Common myeloid progenitor, CD34-positive (primary cell): ENCODE measurements at regions not wholly inside any gene's neighbourhood (a gene's known extent, or its start where the extent isn't known, plus 50 kb on each side); places are given as distances from the start of the nearest gene placed in this dataset.

Experiments used
- CTCF ChIA-PET: fragments of 350-600 bp; sonication (Branson Sonifier 250); formaldehyde crosslinking; loops from one replicate; lab custom pipeline; 2021; ENCODE audit warnings: antibody characterized with exemption; lab: Charles Lee
- POLR2A ChIA-PET: fragments of 350-600 bp; sonication (Branson Sonifier 250); formaldehyde crosslinking; loops from one replicate; lab custom pipeline; 2021; ENCODE audit warnings: antibody characterized with exemption; lab: Charles Lee
- DNase-seq, 3 donors: peaks; one replicate each; pipeline versions ENCODE4 v3.0.0 to v3.0.0-alpha.2; 2013
- H3K27ac ChIP-seq, 2 experiments: 1 replicate in 1 of 2; 2 replicates in 1 of 2; pipeline ENCODE4 v1.7.0; 2013; ENCODE audit warnings: inconsistent platforms in 2 of 2, low read length in 2 of 2, mild to moderate bottlenecking in 2 of 2, low read depth in 1 of 2, moderate library complexity in 1 of 2; ENCODE audit not compliant: severe bottlenecking in 2 of 2, insufficient read depth in 1 of 2, poor library complexity in 1 of 2
- H3K27me3 ChIP-seq, 5 experiments: replicated peaks in 2 of 5; 1 replicate in 3 of 5; 2 replicates in 2 of 5; pipeline versions ENCODE4 v1.6.1 to v1.7.0; 2013; ENCODE audit warnings: low read length in 4 of 5, mild to moderate bottlenecking in 2 of 5, moderate library complexity in 2 of 5, inconsistent platforms in 1 of 5; ENCODE audit not compliant: insufficient read depth in 5 of 5, control insufficient read depth in 4 of 5
- H3K36me3 ChIP-seq, 4 experiments: 1 replicate in 2 of 4; 2 replicates in 2 of 4; pipeline versions ENCODE4 v1.6.1 to v1.7.0; 2013; ENCODE audit warnings: low read length in 3 of 4, control low read depth in 1 of 4, mild to moderate bottlenecking in 1 of 4; ENCODE audit not compliant: control insufficient read depth in 4 of 4, insufficient read depth in 4 of 4
- H3K4me1 ChIP-seq, 4 experiments: 1 replicate in 3 of 4; 2 replicates in 1 of 4; pipeline versions ENCODE4 v1.6.1 to v1.7.1; 2013; ENCODE audit warnings: low read length in 3 of 4, mild to moderate bottlenecking in 3 of 4, control low read depth in 1 of 4, inconsistent platforms in 1 of 4, moderate library complexity in 1 of 4; ENCODE audit not compliant: control insufficient read depth in 4 of 4, insufficient read depth in 4 of 4; ENCODE audit errors: control extremely low read depth in 1 of 4
- H3K4me3 ChIP-seq, 7 experiments: 1 replicate in 4 of 7; 2 replicates in 3 of 7; pipeline versions ENCODE4 v1.5.1 to v1.7.0; 2013; ENCODE audit warnings: mild to moderate bottlenecking in 7 of 7, low read length in 6 of 7, moderate library complexity in 6 of 7, inconsistent platforms in 2 of 7, low read depth in 2 of 7, control low read depth in 1 of 7; ENCODE audit not compliant: insufficient read depth in 4 of 7, control insufficient read depth in 1 of 7; ENCODE audit errors: extremely low read depth in 1 of 7
- H3K9me3 ChIP-seq, 5 experiments: 1 replicate in 4 of 5; 2 replicates in 1 of 5; pipeline versions ENCODE4 v1.6.1 to v1.7.1; 2013; ENCODE audit warnings: low read length in 4 of 5, mild to moderate bottlenecking in 2 of 5, inconsistent platforms in 1 of 5, low read depth in 1 of 5, moderate library complexity in 1 of 5; ENCODE audit not compliant: control insufficient read depth in 4 of 5, insufficient read depth in 2 of 5; ENCODE audit errors: control extremely low read depth in 1 of 5
- WGBS: methylation state at CpG from one replicate; pipeline ENCODE4 v1.1.5; 2013; ENCODE audit not compliant: insufficient coverage; 5-methylcytosine and 5-hydroxymethylcytosine counted together

GRCh38 chr10:4058514-4059029, 273.6 kb upstream of the KLF6 start:
- Histone ChIP-seq H3K36me3 (no peaks in the 10 kb centered on the region), H3K9me3 (peaks cover 0 to 3% (median 0%) of the 10 kb centered on the region in 5 experiments), H3K4me1 (peaks cover 0 to 26% (median 4%) of the 10 kb centered on the region in 4 experiments), H3K4me3 (no peak overlapping the region), H3K27me3 (no peaks in the 10 kb centered on the region), H3K27ac (no peak overlapping the region)
- DNase-seq, result no peak
- CTCF ChIA-PET, result interaction anchor here (0.7 kb wide), 1 partner anchor 52 kb away, joined by 3 read pairs; no protein-coding TSS in a partner anchor
- POLR2A ChIA-PET, result interaction anchor here (0.6 kb wide), 1 partner anchor 385 kb away, joined by 3 read pairs; no protein-coding TSS in a partner anchor
- WGBS, result 96% methylated on average over 8 of the region's 10 CpGs

GRCh38 chr10:4057725-4058513, 272.9 kb upstream of the KLF6 start:
- Histone ChIP-seq H3K36me3 (no peaks in the 10 kb centered on the region), H3K4me1 (peaks cover 0 to 26% (median 4%) of the 10 kb centered on the region in 4 experiments), H3K27ac (no peak overlapping the region), H3K9me3 (peaks cover 0 to 3% (median 0%) of the 10 kb centered on the region in 5 experiments), H3K4me3 (no peak overlapping the region), H3K27me3 (no peaks in the 10 kb centered on the region)
- ChIA-PET POLR2A (interaction anchor here (0.6 kb wide), 1 partner anchor 385 kb away, joined by 3 read pairs; no protein-coding TSS in a partner anchor), CTCF (interaction anchor here (1.8 kb wide), 1 partner anchor 11 kb away, joined by 5 read pairs; no protein-coding TSS in a partner anchor)
- 98% methylated on average over 4 of the region's 6 CpGs for WGBS
- DNase-seq, result no peak

- WGBS, result 96% methylated on average over 3 of the region's 6 CpGs
- H3K4me1 ChIP-seq, result peaks cover 0 to 26% (median 4%) of the 10 kb centered on the region in 4 experiments
- no peaks in the 10 kb centered on the region for H3K36me3 ChIP-seq
- peaks cover 0 to 3% (median 0%) of the 10 kb centered on the region in 5 experiments for H3K9me3 ChIP-seq
- no peaks in the 10 kb centered on the region for H3K27me3 ChIP-seq
- no peak overlapping the region for H3K27ac ChIP-seq
- POLR2A ChIA-PET, result no interaction called here
- DNase-seq, result no peak
- CTCF ChIA-PET, result interaction anchor here (1.8 kb wide), 1 partner anchor 10 kb away, joined by 5 read pairs; no protein-coding TSS in a partner anchor
- H3K4me3 ChIP-seq, result no peak overlapping the region
These were observed 272.0 kb upstream of the KLF6 start for GRCh38 chr10:4057021-4057420.

GRCh38 chr10:4054656-4055435, 269.8 kb upstream of the KLF6 start:
- H3K36me3 ChIP-seq, result no peaks in the 10 kb centered on the region
- CTCF ChIA-PET, result no interaction called here
- no peaks in the 10 kb centered on the region for H3K27me3 ChIP-seq
- H3K9me3 ChIP-seq, result peaks cover 0 to 3% (median 0%) of the 10 kb centered on the region in 5 experiments
- DNase-seq, result no peak
- POLR2A ChIA-PET, result no interaction called here
- H3K4me3 ChIP-seq, result no peak overlapping the region
- peaks cover 0 to 18% (median 4%) of the 10 kb centered on the region in 4 experiments for H3K4me1 ChIP-seq
- WGBS, result 100% methylated on average over 1 of the region's 6 CpGs
- H3K27ac ChIP-seq, result no peak overlapping the region

- Histone ChIP-seq H3K9me3 (peaks cover 0 to 3% (median 0%) of the 10 kb centered on the region in 5 experiments), H3K36me3 (no peaks in the 10 kb centered on the region), H3K27me3 (no peaks in the 10 kb centered on the region), H3K4me1 (peaks cover 0 to 14% (median 4%) of the 10 kb centered on the region in 4 experiments), H3K27ac (no peak overlapping the region), H3K4me3 (no peak overlapping the region)
- ChIA-PET POLR2A (no interaction called here), CTCF (no interaction called here)
- DNase-seq, result peak in 2 of 3 donors; percentile 73 to 80
- 14% methylated on average over 5 of the region's 8 CpGs for WGBS
These were observed 268.9 kb upstream of the KLF6 start for GRCh38 chr10:4053940-4054339.

GRCh38 chr10:4051641-4052151, 266.7 kb upstream of the KLF6 start:
- Histone ChIP-seq H3K4me1 (peaks cover 0 to 10% (median 2%) of the 10 kb centered on the region in 4 experiments), H3K36me3 (no peaks in the 10 kb centered on the region), H3K9me3 (peaks cover 0 to 3% (median 0%) of the 10 kb centered on the region in 5 experiments), H3K27ac (no peak overlapping the region), H3K4me3 (no peak overlapping the region), H3K27me3 (no peaks in the 10 kb centered on the region)
- peak in 2 of 3 donors; percentile 29 to 30 for DNase-seq
- CTCF ChIA-PET, result interaction anchor here (1.0 kb wide), 1 partner anchor 124 kb away, joined by 3 read pairs; no protein-coding TSS in a partner anchor
- POLR2A ChIA-PET, result no interaction called here
- WGBS, result 97% methylated on average over 6 of the region's 9 CpGs
